Neural cell (in vitro differentiated cells): ENCODE measurements at regions not wholly inside any gene's neighbourhood (a gene's known extent, or its start where the extent isn't known, plus 50 kb on each side); places are given as distances from the start of the nearest gene placed in this dataset.

ENCODE experiments used
- H2AFZ ChIP-seq: fragments of 200-600, 300-800 bp; sonication (generic), shearing (Covaris generic); 2 replicates; pipeline ENCODE4 v1.6.0; 2014; ENCODE audit warnings: low read depth, mild to moderate bottlenecking, antibody characterized with exemption, low read length, moderate library complexity
- H3F3A ChIP-seq: fragments of 200-600 bp; shearing (Covaris generic); 2 replicates; pipeline ENCODE4 v1.6.1; 2016; ENCODE audit warnings: mild to moderate bottlenecking, moderate library complexity, mixed read lengths, antibody characterized with exemption, low read length; ENCODE audit not compliant: insufficient read depth, poor library complexity, severe bottlenecking
- H3K27ac ChIP-seq: fragments of 200-600, 300-800 bp; sonication (generic), shearing (Covaris generic); 2 replicates; pipeline ENCODE4 v1.5.1; 2014; ENCODE audit warnings: mild to moderate bottlenecking, low read length, moderate library complexity
- H3K27me3 ChIP-seq: fragments of 300-800, 200-600 bp; sonication (generic), shearing (Covaris generic); 2 replicates; pipeline ENCODE4 v1.6.0; 2014; ENCODE audit warnings: mild to moderate bottlenecking, low read depth, low read length, moderate library complexity; ENCODE audit not compliant: insufficient read depth
- H3K36me3 ChIP-seq: fragments of 300-800, 200-600 bp; sonication (generic), shearing (Covaris generic); 2 replicates; pipeline ENCODE4 v1.5.1; 2014; ENCODE audit warnings: mild to moderate bottlenecking, antibody characterized with exemption, low read length, moderate library complexity; ENCODE audit not compliant: insufficient read depth
- H3K4me2 ChIP-seq: fragments of 300-800, 200-600 bp; sonication (generic), shearing (Covaris generic); 2 replicates; pipeline ENCODE4 v1.6.0; 2014; ENCODE audit warnings: mild to moderate bottlenecking, low read length
- H3K4me3 ChIP-seq: fragments of 300-800, 200-600 bp; sonication (generic), shearing (Covaris generic); 2 replicates; pipeline ENCODE4 v1.5.1; 2014; ENCODE audit warnings: mild to moderate bottlenecking, low read length, moderate library complexity
- H3K79me2 ChIP-seq: fragments of 200-600 bp; shearing (Covaris generic); replicated peaks from 2 replicates; pipeline ENCODE4 v1.6.0; 2014; ENCODE audit warnings: mild to moderate bottlenecking, low read length, moderate library complexity; ENCODE audit not compliant: insufficient read depth
- H3K9ac ChIP-seq: fragments of 300-800, 200-600 bp; sonication (generic), shearing (Covaris generic); 2 replicates; pipeline ENCODE4 v1.6.1; 2016; ENCODE audit warnings: mild to moderate bottlenecking, low read length, mixed read lengths
- H3K9me2 ChIP-seq: fragments of 200-600 bp; shearing (Covaris generic); 2 replicates; pipeline ENCODE4 v1.6.1; 2016; ENCODE audit warnings: mild to moderate bottlenecking, low read length, mixed read lengths; ENCODE audit not compliant: insufficient read depth
- H3K9me3 ChIP-seq: fragments of 200-600, 300-800 bp; sonication (generic), shearing (Covaris generic); 2 replicates; pipeline ENCODE4 v1.6.1; 2016; ENCODE audit warnings: mild to moderate bottlenecking, mixed run types, low read length, moderate library complexity, mixed read lengths
- H4K20me1 ChIP-seq: fragments of 200-600 bp; shearing (Covaris generic); 2 replicates; pipeline ENCODE4 v1.6.1; 2016; ENCODE audit warnings: mild to moderate bottlenecking, mixed run types; ENCODE audit not compliant: insufficient read depth
- EP300 ChIP-seq: fragments of 450-650 bp; conservative IDR thresholded peaks from 2 replicates; pipeline ENCODE4 v1.6.1; 2014; ENCODE audit warnings: antibody characterized with exemption, mild to moderate bottlenecking, moderate library complexity; ENCODE audit not compliant: poor library complexity, severe bottlenecking
- EZH2 ChIP-seq: fragments of 200-600, 300-800 bp; shearing (Covaris generic), sonication (generic); IDR thresholded peaks from 2 replicates; pipeline ENCODE4 v1.6.1; 2014; ENCODE audit warnings: antibody characterized with exemption, low read length, borderline replicate concordance, mild to moderate bottlenecking; ENCODE audit not compliant: insufficient read depth, poor library complexity, severe bottlenecking
- MXI1 ChIP-seq: fragments of 450-650 bp; conservative IDR thresholded peaks from 2 replicates; pipeline ENCODE4 v1.6.1; 2014; ENCODE audit warnings: antibody characterized with exemption, mild to moderate bottlenecking; ENCODE audit not compliant: poor library complexity, severe bottlenecking
- POLR2AphosphoS5 ChIP-seq: IDR thresholded peaks from 2 replicates; pipeline ENCODE4 v1.6.1; 2012
- RAD21 ChIP-seq: fragments of 450-650 bp; conservative IDR thresholded peaks from 2 replicates; pipeline ENCODE4 v1.6.1; 2014; ENCODE audit warnings: antibody characterized with exemption, mild to moderate bottlenecking, moderate library complexity
- REST ChIP-seq: IDR thresholded peaks from 2 replicates; pipeline ENCODE4 v1.6.1; 2012; ENCODE audit warnings: borderline replicate concordance
- SMC3 ChIP-seq: fragments of 450-650 bp; conservative IDR thresholded peaks from 2 replicates; pipeline ENCODE4 v1.6.1; 2014; ENCODE audit warnings: antibody characterized with exemption, mild to moderate bottlenecking, moderate library complexity; ENCODE audit not compliant: poor library complexity
- TAF1 ChIP-seq: IDR thresholded peaks from 2 replicates; pipeline ENCODE4 v1.6.1; 2012; ENCODE audit warnings: low read depth
- TF ChIP-seq, protein P1 (sequence below): fragments of 450-650 bp; IDR thresholded peaks from 2 replicates; pipeline ENCODE4 v1.5.1; 2014; ENCODE audit warnings: antibody characterized with exemption, mild to moderate bottlenecking, moderate library complexity; ENCODE audit not compliant: poor library complexity, severe bottlenecking

DNA sequence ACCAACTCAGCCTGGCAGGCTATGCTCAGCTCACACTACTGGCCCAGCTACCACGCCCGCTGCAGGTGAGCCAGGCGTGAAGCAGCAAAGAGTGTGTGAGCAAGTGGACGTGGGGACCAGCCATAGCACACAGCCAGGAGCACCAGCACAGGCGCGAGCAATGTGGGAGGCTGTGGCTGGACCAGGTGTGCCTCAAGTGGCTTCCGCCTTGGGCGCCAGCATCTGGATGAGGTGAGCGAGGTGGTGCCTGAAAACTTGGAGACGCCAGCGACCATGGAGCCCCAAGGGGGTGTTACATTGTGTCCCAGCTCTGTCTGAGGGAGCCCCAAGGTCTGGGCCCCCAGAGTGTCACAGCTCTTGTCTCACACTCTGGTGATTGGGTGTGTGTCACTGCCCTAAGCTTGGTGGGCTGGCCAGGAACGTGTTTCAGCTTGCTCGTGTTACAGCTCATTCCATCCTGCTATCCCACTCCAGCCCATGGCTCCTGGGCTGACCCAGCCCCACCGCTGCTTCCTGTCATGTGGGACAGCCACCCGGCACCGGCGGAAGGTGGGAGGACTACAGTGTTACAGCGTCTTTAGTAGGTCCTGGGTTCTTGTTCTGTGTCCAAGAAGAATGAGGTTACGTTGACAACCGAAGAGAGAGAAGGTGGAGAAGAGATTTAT is 508.0 kb upstream of the MMS22L start:
- H3K9me2 ChIP-seq: no peaks in the 10 kb centered on the region
- H3K36me3 ChIP-seq: no peaks in the 10 kb centered on the region
- H3F3A ChIP-seq: no peaks in the 10 kb centered on the region
- no peaks in the 10 kb centered on the region for H3K27me3 ChIP-seq
- H3K4me3 ChIP-seq: no peak overlapping the region
- H3K9me3 ChIP-seq: no peaks in the 10 kb centered on the region
- TF ChIP-seq POLR2AphosphoS5: no peak
- TF ChIP-seq, protein P1, sequence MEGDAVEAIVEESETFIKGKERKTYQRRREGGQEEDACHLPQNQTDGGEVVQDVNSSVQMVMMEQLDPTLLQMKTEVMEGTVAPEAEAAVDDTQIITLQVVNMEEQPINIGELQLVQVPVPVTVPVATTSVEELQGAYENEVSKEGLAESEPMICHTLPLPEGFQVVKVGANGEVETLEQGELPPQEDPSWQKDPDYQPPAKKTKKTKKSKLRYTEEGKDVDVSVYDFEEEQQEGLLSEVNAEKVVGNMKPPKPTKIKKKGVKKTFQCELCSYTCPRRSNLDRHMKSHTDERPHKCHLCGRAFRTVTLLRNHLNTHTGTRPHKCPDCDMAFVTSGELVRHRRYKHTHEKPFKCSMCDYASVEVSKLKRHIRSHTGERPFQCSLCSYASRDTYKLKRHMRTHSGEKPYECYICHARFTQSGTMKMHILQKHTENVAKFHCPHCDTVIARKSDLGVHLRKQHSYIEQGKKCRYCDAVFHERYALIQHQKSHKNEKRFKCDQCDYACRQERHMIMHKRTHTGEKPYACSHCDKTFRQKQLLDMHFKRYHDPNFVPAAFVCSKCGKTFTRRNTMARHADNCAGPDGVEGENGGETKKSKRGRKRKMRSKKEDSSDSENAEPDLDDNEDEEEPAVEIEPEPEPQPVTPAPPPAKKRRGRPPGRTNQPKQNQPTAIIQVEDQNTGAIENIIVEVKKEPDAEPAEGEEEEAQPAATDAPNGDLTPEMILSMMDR: no peak
- H4K20me1 ChIP-seq: no peaks in the 10 kb centered on the region
- no peak overlapping the region for H2AFZ ChIP-seq
- H3K9ac ChIP-seq: no peak overlapping the region
- no peak overlapping the region for H3K27ac ChIP-seq
- no peak overlapping the region for H3K4me2 ChIP-seq
- no peaks in the 10 kb centered on the region for H3K79me2 ChIP-seq

DNA sequence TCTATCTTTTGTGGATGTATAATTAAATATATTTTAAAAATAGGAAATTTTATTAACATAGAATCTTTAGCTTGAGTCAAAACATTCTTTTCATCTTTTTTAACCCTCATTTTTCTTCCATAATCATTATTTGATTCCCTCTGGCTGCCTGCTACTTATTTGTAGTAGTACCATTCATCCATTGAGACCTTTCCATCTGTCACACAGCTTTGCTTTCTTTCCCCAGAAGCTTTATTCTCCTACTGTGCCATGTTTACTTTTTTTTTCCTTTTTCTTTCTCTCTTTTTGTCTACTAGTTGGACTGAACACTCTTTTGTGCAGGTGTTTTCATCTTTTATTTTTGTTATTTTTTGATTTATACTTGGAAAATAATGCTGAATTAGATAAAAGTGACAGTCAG is 522.6 kb upstream of the MMS22L start:
- H3K27me3 ChIP-seq: no peaks in the 10 kb centered on the region
- H3K9me3 ChIP-seq: no peaks in the 10 kb centered on the region
- no peak overlapping the region for H3K4me3 ChIP-seq
- no peaks in the 10 kb centered on the region for H3K9me2 ChIP-seq
- no peak overlapping the region for H3K27ac ChIP-seq
- H2AFZ ChIP-seq: no peak overlapping the region
- H3K79me2 ChIP-seq: no peaks in the 10 kb centered on the region
- no peak overlapping the region for H3K9ac ChIP-seq
- TF ChIP-seq TAF1: no peak
- no peak for TF ChIP-seq RAD21
- TF ChIP-seq, protein P1: no peak
- TF ChIP-seq EP300: no peak
- TF ChIP-seq REST: no peak
- TF ChIP-seq SMC3: no peak
- no peak for TF ChIP-seq MXI1
- no peak for TF ChIP-seq EZH2
- no peak for TF ChIP-seq POLR2AphosphoS5
- no peak overlapping the region for H3K4me2 ChIP-seq
- no peaks in the 10 kb centered on the region for H3K36me3 ChIP-seq
- no peaks in the 10 kb centered on the region for H3F3A ChIP-seq
- no peaks in the 10 kb centered on the region for H4K20me1 ChIP-seq
